OCI-LY7 (cell line): ENCODE measurements at regions not wholly inside any gene's neighbourhood (a gene's known extent, or its start where the extent isn't known, plus 50 kb on each side); places are given as distances from the start of the nearest gene placed in this dataset.

Experiments used
- EZH2phosphoT487 ChIP-seq: fragments of 200-600 bp; sonication (generic); IDR thresholded peaks from 2 replicates; pipeline ENCODE4 v1.6.1; 2018; ENCODE audit warnings: low read depth, borderline replicate concordance, mild to moderate bottlenecking, mixed run types, antibody characterized with exemption, low read length, moderate library complexity, mixed read lengths
- TF ChIP-seq, protein P1 (sequence below): fragments of 200-600 bp; sonication (generic); conservative IDR thresholded peaks from 2 replicates; pipeline ENCODE4 v1.5.1; 2014; ENCODE audit warnings: mild to moderate bottlenecking, antibody characterized with exemption, low read length, moderate library complexity, mixed read lengths

DNA sequence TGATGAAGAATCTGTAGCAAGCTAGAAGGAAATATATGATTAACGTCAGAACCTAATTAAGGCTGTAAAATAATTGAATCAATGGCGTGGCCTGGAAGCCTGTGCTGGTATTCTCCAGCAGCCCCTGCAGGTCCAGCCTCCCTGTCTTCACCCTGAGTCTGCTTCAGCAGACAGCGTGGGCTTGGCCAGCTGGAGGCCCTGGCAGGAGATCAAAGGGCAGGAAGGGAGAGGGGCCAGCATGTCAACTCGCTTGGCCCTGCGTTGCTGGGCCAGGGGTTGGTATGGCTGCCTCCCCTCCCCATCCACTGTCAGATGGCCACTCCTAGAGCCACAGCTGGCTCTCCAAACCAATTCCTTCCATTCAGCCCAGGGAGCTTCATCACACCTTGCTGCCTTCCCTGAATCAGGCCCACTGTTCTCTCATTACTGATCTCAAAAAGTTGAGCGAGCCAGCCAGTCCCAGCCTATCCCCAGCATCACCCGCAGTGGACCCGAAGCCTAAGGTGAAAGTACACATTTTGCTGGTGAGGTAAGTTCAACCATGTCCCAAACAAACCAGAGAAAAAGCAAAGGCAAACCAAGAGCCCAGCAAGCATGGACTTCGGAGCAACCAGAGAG lies 228.4 kb upstream of the AGAP1 start:
- TF ChIP-seq, protein P1, sequence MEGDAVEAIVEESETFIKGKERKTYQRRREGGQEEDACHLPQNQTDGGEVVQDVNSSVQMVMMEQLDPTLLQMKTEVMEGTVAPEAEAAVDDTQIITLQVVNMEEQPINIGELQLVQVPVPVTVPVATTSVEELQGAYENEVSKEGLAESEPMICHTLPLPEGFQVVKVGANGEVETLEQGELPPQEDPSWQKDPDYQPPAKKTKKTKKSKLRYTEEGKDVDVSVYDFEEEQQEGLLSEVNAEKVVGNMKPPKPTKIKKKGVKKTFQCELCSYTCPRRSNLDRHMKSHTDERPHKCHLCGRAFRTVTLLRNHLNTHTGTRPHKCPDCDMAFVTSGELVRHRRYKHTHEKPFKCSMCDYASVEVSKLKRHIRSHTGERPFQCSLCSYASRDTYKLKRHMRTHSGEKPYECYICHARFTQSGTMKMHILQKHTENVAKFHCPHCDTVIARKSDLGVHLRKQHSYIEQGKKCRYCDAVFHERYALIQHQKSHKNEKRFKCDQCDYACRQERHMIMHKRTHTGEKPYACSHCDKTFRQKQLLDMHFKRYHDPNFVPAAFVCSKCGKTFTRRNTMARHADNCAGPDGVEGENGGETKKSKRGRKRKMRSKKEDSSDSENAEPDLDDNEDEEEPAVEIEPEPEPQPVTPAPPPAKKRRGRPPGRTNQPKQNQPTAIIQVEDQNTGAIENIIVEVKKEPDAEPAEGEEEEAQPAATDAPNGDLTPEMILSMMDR: no peak
- TF ChIP-seq EZH2phosphoT487: no peak
